ENCODE measurements at regions not wholly inside any gene's neighbourhood (a gene's known extent, or its start where the extent isn't known, plus 50 kb on each side); places are given as distances from the start of the nearest gene placed in this dataset.

- DNase-seq (ENCODE audit: extremely low read depth, low read depth), result no peak
Measured at GRCh38 chr6:44062771-44063560, 64.3 kb downstream of the MRPL14 start.

DNA sequence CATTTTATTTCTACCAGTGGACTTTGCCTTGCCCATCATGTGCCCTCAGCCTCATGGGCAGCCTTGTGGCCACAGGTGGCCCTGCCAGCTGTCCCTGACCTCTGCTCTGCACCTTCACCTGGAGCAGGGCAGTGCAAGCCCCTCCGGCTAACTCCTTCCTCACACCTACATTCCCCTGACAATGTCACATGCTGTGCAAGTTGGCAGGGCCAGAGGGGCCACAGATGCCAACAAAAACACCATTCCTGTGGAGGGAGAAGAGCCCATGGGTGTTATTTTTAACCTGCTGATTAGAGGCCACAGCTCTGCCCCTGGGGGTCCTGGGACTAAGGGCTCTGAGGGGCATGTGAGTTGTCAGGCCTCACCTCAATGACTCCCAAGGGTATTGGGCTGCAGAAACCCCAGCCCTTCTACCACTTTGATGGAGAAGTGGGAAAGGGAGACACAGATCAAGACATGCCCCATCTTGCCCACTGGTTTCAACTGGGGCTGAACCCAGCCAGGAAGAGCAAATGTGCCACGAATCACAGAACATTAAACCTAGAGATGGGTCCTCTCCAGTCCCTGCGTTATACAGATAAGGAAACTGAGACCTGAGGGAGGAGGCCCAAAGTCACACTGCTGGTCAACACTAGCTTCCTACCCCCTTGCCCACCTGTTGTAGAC is 65.0 kb downstream of the MRPL14 start:
- no peak for DNase-seq (ENCODE audit: extremely low read depth, low read depth)

GRCh38 chr6:44061375-44062104 is 65.7 kb downstream of the MRPL14 start:
- no peak for DNase-seq (ENCODE audit: extremely low read depth, low read depth)

DNA sequence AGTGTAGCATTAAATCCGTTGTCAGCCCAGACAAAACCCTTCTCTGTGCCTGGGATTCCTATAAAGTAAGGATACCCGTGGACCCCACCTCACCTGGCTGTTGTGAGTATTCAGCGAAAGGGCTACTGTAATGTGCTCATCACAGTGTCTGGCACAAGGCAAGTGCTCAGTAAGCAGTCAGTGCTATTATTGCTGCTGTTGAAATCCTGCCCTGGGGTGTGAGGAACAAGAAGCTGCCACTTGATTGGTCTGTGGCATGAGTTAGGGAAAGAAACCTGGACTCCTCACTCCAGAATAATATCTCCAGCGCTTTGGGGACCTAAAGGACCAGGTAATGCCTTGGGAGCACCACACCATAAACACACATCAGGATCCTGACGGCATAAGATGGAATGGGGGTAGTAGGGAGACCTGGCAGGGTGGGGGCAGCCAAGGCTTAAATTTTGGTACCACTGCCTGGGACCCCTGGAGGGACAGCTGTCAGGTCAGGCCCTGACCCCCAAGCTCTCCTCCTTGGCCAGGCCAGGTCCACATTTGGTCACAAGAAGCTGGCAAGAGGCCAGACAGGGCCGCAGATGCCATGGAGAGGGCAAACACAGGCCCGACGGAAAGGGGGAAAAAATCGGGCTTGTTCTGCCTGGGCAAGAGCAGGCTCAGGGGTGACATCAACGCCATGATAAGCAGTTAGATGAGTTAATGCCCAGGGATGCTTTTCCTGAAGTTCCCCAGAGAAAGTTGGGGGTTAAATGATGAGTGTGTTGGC is 66.5 kb downstream of the MRPL14 start:
- DNase-seq (ENCODE audit: extremely low read depth, low read depth), result no peak

DNA sequence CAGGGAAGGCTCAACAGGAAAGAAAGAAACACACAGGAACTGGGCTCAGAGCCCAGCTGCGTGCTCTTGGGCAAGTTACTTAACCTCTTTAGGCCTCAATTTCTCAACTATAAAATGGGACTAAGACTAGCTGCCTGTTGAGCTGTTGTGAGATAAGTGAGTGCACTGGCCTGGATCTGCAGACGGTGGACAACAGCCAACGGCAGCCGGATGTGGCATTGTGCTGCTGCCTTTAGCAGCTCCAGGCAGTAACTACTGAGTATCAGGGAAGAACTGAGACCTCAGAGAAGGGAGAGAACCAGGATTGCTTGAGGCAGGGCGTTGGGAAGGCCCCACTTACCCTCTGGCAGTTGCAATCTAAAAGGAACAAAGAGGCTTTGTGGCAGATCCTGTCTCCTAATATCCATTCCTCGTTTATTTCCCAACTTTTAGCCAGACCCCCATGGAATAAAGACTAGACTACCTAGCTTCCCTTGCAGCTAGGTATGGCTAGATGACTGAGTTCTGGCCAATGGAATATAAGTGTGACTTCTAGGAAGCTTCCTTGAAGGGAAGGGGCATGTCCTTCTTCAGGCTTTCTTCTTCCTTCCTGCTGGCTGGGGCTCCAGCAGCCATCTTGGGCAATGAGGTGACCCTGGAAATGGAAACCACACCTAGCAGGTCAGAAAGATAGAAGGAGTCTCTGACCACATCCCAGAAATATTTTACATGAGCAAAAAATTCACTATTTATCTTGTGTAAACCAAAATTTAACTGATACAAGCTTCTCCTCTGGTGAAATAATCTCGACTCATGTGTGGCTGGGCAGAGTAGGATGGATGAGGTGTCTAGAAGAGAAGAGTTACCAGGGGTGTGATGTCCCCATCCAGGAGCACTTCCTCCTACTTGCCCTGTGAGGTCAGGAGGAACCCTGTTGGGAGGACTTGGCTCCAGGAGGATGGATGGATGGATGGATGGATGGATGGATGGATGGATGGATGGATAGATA is 67.6 kb downstream of the MRPL14 start:
- no peak for DNase-seq (ENCODE audit: extremely low read depth, low read depth)

DNA sequence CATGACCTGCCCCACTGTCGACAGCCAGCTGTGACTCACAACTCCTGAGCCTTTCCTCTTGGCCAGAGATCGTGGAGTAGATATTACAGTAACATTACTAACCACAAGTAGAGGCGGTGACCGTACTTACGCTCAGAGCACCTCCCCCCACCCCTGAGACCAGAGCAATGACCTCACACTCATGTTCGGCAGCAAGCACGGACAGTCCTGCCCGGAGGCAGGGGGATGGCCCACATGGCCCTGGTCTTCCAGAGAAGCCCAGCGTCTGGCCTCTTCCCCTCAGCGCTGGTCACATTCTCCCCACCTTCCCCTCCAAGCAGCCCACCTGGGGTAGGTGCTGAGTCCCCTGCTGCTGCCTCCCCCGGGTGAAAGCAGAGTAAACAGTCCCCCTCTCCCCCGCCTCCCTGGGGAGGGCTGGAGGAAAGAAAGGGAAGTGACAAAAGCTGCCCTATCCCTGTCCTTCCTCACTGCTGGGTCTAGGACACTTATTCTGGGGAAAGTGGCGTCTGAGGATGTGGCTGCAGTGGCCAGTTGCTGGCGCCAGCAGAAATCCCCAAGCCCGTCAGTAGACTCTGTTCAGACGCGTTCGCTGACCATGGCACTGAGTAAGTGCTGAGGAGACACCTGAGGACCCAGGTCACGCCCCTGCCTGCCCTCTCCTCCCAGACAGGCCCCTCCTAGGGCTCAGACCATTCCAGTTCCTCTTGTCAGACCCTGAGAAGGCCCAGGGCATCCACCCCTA is 68.5 kb downstream of the MRPL14 start:
- DNase-seq (ENCODE audit: extremely low read depth, low read depth), result peak; percentile 58

DNA sequence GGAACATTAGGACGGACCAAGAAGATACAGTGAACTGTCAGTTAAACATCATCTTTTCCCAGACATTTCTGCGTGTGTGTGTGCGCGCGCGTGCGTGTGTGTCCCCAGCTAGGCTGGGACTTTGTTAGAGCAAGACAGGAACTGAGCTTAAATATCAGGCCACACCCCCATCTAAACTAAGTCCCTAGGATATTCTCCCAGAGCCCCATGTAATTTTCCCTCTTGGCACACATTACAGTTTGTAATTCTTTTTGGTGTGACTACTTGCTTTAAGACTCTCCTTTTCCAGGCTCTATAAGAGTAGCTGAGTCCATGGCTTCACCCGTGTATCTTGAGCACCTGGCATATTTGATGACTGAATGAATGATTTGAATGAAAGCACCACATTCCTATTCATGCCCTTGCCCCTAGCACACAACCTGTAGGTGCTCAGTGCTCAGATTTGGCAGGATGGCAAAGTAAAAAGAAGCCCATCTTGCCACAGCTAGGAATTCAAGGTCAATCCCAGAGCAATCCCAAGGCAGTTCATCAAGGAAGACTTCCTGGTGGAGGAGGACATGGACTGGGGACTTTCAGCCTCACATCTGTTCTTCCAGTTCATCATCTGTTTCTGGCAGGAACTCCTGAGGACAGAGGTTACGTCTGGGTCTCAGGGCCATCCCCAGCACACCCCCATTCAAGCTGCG is 69.2 kb downstream of the MRPL14 start:
- DNase-seq (ENCODE audit: extremely low read depth, low read depth), result no peak

GRCh38 chr6:44057238-44057930 is 69.9 kb downstream of the MRPL14 start:
- DNase-seq (ENCODE audit: extremely low read depth, low read depth), result no peak

- no peak for DNase-seq (ENCODE audit: extremely low read depth, low read depth)
Measured at GRCh38 chr6:44056392-44057237, 70.6 kb downstream of the MRPL14 start.

DNA sequence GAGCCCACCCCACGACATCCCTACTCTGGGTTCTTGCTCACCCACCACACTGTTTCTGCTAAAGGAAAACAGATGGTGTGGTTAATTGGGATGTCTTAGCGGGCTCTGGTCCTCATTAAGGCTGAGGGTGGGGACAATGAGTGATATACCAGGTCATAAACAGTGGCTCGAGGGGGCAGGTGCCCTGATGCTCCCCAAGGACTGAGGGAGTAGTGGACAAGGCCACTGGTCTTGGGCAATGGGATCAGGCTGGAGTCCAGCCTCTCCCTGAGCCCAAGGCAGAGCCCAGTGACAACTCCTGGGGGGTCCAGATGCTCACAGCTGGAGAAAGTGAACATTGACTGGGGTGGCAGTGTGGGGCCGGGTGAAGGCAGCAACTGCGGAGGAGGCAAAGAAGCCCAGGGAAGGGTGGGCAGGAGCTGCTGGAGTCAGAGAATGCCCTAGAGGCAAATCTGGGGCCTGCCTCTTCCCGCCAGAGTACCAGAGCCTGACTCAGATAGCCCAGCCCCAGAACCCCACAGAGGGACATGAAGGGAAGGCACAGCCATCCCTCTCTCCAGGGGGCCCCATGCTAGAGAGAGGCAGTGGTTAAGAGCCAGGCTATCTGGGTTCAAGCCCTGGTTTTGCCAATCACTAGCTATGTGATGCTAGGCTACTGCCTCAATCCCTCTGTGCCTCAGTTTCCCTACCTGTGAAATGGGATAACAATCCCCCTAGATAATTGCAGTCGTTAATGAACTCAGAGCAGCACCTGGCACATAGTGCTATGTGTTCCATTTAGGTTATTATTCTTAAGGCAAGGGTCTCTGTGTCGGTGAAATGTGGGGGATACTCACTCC is 72.3 kb downstream of the MRPL14 start:
- DNase-seq (ENCODE audit: extremely low read depth, low read depth), result no peak

DNA sequence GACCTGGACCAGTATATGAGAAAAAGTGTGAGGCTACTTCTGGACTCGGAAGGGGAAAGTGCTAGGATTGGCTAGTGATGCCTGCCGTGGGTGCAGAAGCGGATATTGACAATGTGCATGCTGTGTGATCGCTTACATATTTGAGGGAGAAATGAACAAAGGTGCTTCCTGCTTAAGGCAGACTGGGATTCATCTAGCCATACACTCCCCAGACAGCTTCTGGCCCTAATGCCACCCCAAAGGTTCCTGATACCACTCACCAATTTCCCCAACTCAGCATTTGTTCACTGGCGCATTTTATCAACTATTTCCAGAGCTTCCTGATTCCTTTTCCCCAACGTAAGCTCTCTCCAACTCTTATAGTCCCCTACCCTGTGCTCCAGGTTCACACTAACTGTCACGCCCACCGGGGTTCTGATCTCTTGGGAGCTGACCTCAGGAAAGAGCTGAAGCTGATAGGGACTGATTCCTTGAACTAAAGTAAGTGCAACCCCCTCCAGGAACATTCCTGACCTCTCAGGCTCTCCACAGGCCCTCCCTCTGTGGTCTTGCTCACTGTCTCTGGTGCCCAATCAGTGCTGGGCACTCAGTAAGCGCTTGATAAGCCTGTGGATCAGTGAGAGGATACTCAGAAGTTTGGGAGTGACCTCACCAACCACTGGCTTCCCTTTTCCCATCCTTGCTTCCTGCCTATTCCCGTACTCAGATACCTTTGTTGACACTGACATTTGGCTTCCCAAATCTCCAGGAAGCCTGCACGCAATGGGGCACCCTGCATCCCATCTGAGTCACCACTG is 73.3 kb downstream of the MRPL14 start:
- DNase-seq (ENCODE audit: extremely low read depth, low read depth), result no peak

DNA sequence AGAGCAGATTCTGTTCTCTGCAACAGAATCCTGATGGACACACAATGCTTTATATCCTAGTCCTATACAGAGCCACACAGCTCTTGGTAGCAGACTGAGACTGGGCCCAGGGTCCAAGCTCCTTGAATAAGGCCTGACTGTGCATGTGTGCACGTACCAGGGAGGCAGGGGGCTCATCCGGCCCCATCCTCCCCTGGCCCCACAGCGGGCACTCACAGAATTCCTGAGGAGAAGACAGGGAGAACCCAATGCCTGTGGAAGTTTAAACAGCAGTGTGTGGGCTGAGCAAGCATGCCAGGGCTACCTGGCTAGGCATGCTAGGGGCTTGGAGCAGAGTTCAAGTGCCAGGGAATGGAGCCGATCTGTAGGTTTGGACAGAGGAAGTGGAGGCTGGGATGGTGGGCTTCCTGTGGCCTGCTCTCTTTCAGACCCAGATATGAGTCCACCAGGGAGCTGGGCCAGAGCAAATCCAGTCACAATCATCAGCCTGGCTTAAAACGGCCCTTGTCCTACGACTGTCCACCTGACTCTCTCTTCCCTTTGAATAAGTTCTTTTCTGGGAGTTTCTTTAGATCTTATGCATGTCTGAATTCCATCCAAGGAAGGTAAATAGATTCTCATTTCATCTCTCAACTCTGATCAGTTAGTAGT is 74.0 kb downstream of the MRPL14 start:
- DNase-seq (ENCODE audit: extremely low read depth, low read depth), result no peak

DNA sequence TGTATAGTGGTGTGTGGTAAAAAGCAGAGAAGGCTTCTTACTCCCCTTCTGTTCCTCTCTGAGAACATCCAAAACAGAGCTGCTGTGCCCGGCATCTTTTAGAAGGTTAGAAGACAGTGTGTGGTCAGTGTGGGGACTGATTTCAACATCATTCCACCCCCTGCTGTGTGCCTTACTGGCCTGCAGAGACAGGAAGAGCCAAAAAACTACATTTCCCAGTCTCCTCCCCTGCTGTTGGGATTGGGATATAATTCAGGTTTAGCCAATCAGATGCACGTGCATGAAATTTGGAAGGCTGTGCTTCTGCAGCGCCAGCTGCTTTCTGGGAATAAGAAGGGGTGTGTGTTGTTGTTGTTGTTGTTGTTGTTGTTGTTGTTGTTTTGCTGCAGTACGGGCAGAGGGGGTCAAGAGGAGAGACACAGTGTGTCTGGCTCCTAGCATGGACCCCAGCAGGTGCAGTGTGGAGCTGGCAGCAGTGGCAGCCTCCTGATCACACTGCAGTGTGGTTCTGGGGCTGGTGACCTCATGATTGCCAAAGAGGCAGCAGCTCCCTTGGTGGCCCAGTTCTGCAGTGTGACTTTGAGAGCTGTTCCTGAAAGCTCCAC is 74.7 kb downstream of the MRPL14 start:
- DNase-seq (ENCODE audit: extremely low read depth, low read depth), result no peak

DNA sequence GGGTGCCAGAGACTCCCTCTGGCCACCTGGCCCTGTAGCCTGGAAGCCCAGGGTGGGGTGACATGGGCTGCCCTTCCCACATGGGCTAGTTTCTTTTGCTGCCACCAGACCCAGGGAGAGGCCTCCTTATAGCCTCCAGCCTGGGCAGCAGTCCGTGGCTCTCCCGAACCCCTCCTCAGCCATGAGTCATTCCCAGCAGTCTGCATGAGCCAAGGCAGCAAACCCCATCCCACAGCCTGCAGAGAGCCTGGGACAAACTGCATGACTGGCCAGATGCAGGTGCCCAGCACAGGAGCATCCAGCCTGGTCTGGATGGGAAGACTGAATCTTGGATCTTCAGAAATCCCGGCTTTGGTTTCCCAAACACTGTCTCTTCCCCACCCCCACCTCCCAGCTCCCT is 75.7 kb downstream of the MRPL14 start:
- no peak for DNase-seq (ENCODE audit: extremely low read depth, low read depth)

Data from NCI-H460 (cell line).